Hepatocyte (in vitro differentiated cells): ENCODE measurements at regions not wholly inside any gene's neighbourhood (a gene's known extent, or its start where the extent isn't known, plus 50 kb on each side); places are given as distances from the start of the nearest gene placed in this dataset.

Experiments
- DNase-seq: peaks from one replicate; pipeline ENCODE4 v3.0.0-alpha.2; 2016; ENCODE audit warnings: low spot score
- H2AFZ ChIP-seq: fragments of 200-600 bp; sonication (generic); 2 replicates; pipeline ENCODE4 v1.6.0; 2016; ENCODE audit warnings: antibody characterized with exemption, mild to moderate bottlenecking
- H3K27ac ChIP-seq: fragments of 200-600 bp; sonication (generic); 2 replicates; pipeline ENCODE4 v1.5.1; 2016; ENCODE audit warnings: mild to moderate bottlenecking
- H3K27me3 ChIP-seq: fragments of 200-600 bp; sonication (generic); 2 replicates; pipeline ENCODE4 v1.6.1; 2016
- H3K36me3 ChIP-seq: fragments of 200-600 bp; sonication (generic); replicated peaks from 2 replicates; pipeline ENCODE4 v1.5.1; 2016; ENCODE audit warnings: low read depth; ENCODE audit not compliant: insufficient read depth
- H3K4me1 ChIP-seq: fragments of 200-600 bp; sonication (generic); 2 replicates; pipeline ENCODE4 v1.5.1; 2016; ENCODE audit warnings: mild to moderate bottlenecking, moderate library complexity; ENCODE audit not compliant: insufficient read depth
- H3K4me2 ChIP-seq: fragments of 200-600 bp; sonication (generic); 2 replicates; pipeline ENCODE4 v1.6.0; 2016
- H3K4me3 ChIP-seq: fragments of 200-600 bp; sonication (generic); 2 replicates; pipeline ENCODE4 v1.5.1; 2016; ENCODE audit warnings: mild to moderate bottlenecking
- H3K79me2 ChIP-seq: fragments of 200-600 bp; sonication (generic); 2 replicates; pipeline ENCODE4 v1.6.0; 2017; ENCODE audit warnings: mild to moderate bottlenecking
- H3K9me2 ChIP-seq: fragments of 200-600 bp; sonication (generic); replicated peaks from 2 replicates; pipeline ENCODE4 v1.6.0; 2017; ENCODE audit warnings: mild to moderate bottlenecking; ENCODE audit not compliant: insufficient read depth
- H3K9me3 ChIP-seq: fragments of 200-600 bp; sonication (generic); 2 replicates; pipeline ENCODE4 v1.5.1; 2016; ENCODE audit warnings: low read depth, mild to moderate bottlenecking
- H4K20me1 ChIP-seq: fragments of 200-600 bp; sonication (generic); 2 replicates; pipeline ENCODE4 v1.6.0; 2016; ENCODE audit warnings: mild to moderate bottlenecking; ENCODE audit not compliant: insufficient read depth, poor library complexity, severe bottlenecking
- CTCF ChIP-seq: fragments of 200-600 bp; sonication (generic); IDR thresholded peaks from 2 replicates; pipeline ENCODE4 v1.5.1; 2016; ENCODE audit warnings: antibody characterized with exemption, mild to moderate bottlenecking; ENCODE audit not compliant: poor library complexity
- EZH2 ChIP-seq: fragments of 200-600 bp; sonication (generic); IDR thresholded peaks from 2 replicates; pipeline ENCODE4 v1.6.1; 2016; ENCODE audit warnings: antibody characterized with exemption, mild to moderate bottlenecking, borderline replicate concordance
- EZH2phosphoT487 ChIP-seq: fragments of 200-600 bp; sonication (generic); IDR thresholded peaks from one replicate; pipeline ENCODE4 v1.6.1; 2018; ENCODE audit warnings: antibody characterized with exemption, mild to moderate bottlenecking, low read depth, moderate library complexity; ENCODE audit not compliant: unreplicated experiment, severe bottlenecking
- WGBS: methylation state at CpG from one replicate; pipeline ENCODE4 v1.1.6; 2016; ENCODE audit warnings: low lambda C conversion rate; ENCODE audit errors: missing lambda C conversion rate; 5-methylcytosine and 5-hydroxymethylcytosine counted together

DNA sequence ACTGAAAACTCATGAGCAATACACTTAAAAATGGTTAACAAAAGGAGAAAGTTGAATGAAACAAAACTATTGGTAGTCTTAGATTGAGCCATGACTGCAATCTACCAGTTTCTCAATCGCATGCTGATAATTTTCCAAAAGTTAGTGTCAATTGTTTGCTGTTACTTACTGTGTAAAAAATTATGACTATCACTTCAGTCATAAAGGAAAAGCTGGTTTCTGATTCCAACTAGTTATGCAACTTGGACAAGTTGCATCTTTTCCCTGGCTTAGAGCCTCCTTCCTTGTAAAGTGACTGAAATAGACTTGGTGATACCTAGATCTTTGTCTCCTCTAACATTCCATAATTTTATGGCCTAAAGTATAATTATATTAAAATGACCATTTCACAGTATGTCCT, 88.3 kb upstream of the PAK5 start:
- H3K4me3 ChIP-seq = no peak overlapping the region
- no peak for DNase-seq
- H3K4me2 ChIP-seq = no peak overlapping the region
- TF ChIP-seq EZH2phosphoT487 (no peak), CTCF (no peak), EZH2 (no peak)
- no peaks in the 10 kb centered on the region for H3K27me3 ChIP-seq
- no peaks in the 10 kb centered on the region for H3K36me3 ChIP-seq
- H3K79me2 ChIP-seq = no peaks in the 10 kb centered on the region
- no peaks in the 10 kb centered on the region for H4K20me1 ChIP-seq
- no peaks in the 10 kb centered on the region for H3K9me3 ChIP-seq
- H3K27ac ChIP-seq = no peak overlapping the region
- no peaks in the 10 kb centered on the region for H3K4me1 ChIP-seq
- H3K9me2 ChIP-seq = no peaks in the 10 kb centered on the region
- no peak overlapping the region for H2AFZ ChIP-seq
- WGBS = 93% methylated on average over 1 of the region's 1 CpG

- Histone ChIP-seq H2AFZ (no peak overlapping the region), H3K27ac (no peak overlapping the region), H3K9me3 (no peaks in the 10 kb centered on the region), H4K20me1 (no peaks in the 10 kb centered on the region), H3K4me2 (no peak overlapping the region), H3K4me3 (no peak overlapping the region), H3K79me2 (no peaks in the 10 kb centered on the region), H3K27me3 (no peaks in the 10 kb centered on the region), H3K9me2 (no peaks in the 10 kb centered on the region), H3K36me3 (no peaks in the 10 kb centered on the region), H3K4me1 (no peaks in the 10 kb centered on the region)
- TF ChIP-seq EZH2 (no peak), EZH2phosphoT487 (no peak), CTCF (no peak)
- DNase-seq = no peak
Observed at GRCh38 chr20:9926476-9926875, 87.6 kb upstream of the PAK5 start.

DNA sequence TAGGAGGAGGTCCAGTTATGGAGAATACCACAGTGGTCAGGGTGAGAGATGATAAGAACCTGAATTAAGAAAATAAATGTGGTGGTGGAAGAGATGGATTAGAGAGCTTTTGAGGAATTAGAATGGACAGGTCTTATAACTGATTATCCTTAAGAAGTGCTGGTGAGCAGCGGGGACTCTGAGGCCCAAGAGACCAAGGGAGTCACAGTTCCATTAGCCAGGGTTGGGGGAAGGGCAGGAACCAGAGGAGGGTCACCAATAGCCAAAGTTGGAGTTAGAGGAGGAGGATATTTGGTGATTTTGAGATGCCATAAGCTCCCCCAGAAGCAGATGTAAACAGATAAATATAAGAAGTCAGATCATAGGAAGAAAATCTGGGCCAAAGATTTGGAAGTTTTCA, 87.1 kb upstream of the PAK5 start:
- Histone ChIP-seq H2AFZ (no peak overlapping the region), H3K4me2 (no peak overlapping the region), H3K9me3 (no peaks in the 10 kb centered on the region), H3K79me2 (no peaks in the 10 kb centered on the region), H3K9me2 (no peaks in the 10 kb centered on the region), H3K27me3 (no peaks in the 10 kb centered on the region), H3K27ac (no peak overlapping the region), H3K4me1 (no peaks in the 10 kb centered on the region), H3K36me3 (no peaks in the 10 kb centered on the region), H4K20me1 (no peaks in the 10 kb centered on the region), H3K4me3 (no peak overlapping the region)
- TF ChIP-seq CTCF = no peak
- TF ChIP-seq EZH2 = no peak
- TF ChIP-seq EZH2phosphoT487 = no peak
- 85% methylated on average over 1 of the region's 1 CpG for WGBS
- DNase-seq = no peak

DNA sequence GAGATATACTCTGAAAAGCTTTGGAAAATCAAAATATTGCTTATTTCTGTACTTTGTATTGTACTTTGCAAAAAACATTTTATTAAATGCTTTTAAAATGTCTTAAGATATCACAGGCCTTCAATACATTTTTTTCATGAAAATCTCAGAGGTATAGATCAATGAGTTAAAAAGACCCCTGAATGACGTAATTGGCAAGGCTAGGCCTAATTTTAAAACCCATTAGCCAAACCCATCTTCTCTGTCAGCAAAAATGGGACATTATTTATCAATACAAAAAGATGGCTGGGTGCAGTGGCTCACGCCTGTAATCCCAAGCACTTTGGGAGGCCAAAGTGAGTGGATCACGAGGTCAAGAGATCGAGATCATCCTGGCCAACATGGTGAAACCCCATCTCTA, 84.8 kb upstream of the PAK5 start:
- Histone ChIP-seq H4K20me1 (no peaks in the 10 kb centered on the region), H3K9me3 (no peaks in the 10 kb centered on the region), H3K79me2 (no peaks in the 10 kb centered on the region), H3K4me2 (no peak overlapping the region), H3K27me3 (no peaks in the 10 kb centered on the region), H3K27ac (no peak overlapping the region), H3K4me3 (no peak overlapping the region), H3K4me1 (no peaks in the 10 kb centered on the region), H3K9me2 (no peaks in the 10 kb centered on the region), H2AFZ (no peak overlapping the region), H3K36me3 (no peaks in the 10 kb centered on the region)
- DNase-seq = no peak
- WGBS = 98% methylated on average over 4 of the region's 4 CpGs
- TF ChIP-seq EZH2phosphoT487 = no peak
- no peak for TF ChIP-seq CTCF
- TF ChIP-seq EZH2 = no peak
